H9 (cell line): ENCODE measurements at regions not wholly inside any gene's neighbourhood (a gene's known extent, or its start where the extent isn't known, plus 50 kb on each side); places are given as distances from the start of the nearest gene placed in this dataset.

Experiments
- DNase-seq: peaks from one replicate; pipeline ENCODE4 v3.0.0-alpha.2; 2017
- H2AFZ ChIP-seq: one replicate; pipeline ENCODE4 v1.6.1; 2013; ENCODE audit warnings: mild to moderate bottlenecking, low read length, control low read depth, moderate library complexity
- H2AK5ac ChIP-seq: 2 replicates; pipeline ENCODE4 v1.6.1; 2013; ENCODE audit warnings: low read length, control low read depth, mixed read lengths; ENCODE audit not compliant: insufficient read length
- H2BK120ac ChIP-seq: one replicate; pipeline ENCODE4 v1.6.1; 2013; ENCODE audit warnings: low read depth, mild to moderate bottlenecking, low read length, control low read depth, inconsistent platforms; ENCODE audit not compliant: poor library complexity, severe bottlenecking
- H2BK12ac ChIP-seq: 2 replicates; pipeline ENCODE4 v1.6.1; 2013; ENCODE audit warnings: low read length, control low read depth, mixed read lengths, low read depth; ENCODE audit not compliant: insufficient read length
- H2BK15ac ChIP-seq: 2 replicates; pipeline ENCODE4 v1.6.1; 2013; ENCODE audit warnings: low read depth, low read length, control low read depth
- H2BK20ac ChIP-seq: one replicate; pipeline ENCODE4 v1.6.1; 2013; ENCODE audit warnings: low read depth, mild to moderate bottlenecking, low read length, control low read depth, inconsistent platforms; ENCODE audit not compliant: poor library complexity, severe bottlenecking
- H2BK5ac ChIP-seq: 2 replicates; pipeline ENCODE4 v1.6.1; 2013; ENCODE audit warnings: low read length, control low read depth, mixed read lengths; ENCODE audit not compliant: insufficient read length
- H3K14ac ChIP-seq: 2 replicates; pipeline ENCODE4 v1.6.1; 2013; ENCODE audit warnings: low read length, control low read depth; ENCODE audit not compliant: insufficient read depth
- H3K18ac ChIP-seq: 2 replicates; pipeline ENCODE4 v1.6.1; 2013; ENCODE audit warnings: low read depth, mild to moderate bottlenecking, mixed read lengths, low read length, control low read depth; ENCODE audit not compliant: insufficient read length
- H3K23ac ChIP-seq: 2 replicates; pipeline ENCODE4 v1.6.1; 2013; ENCODE audit warnings: low read length, control low read depth, mixed read lengths, low read depth; ENCODE audit not compliant: insufficient read length
- H3K23me2 ChIP-seq: 2 replicates; pipeline ENCODE4 v1.6.1; 2013; ENCODE audit warnings: low read depth, mild to moderate bottlenecking, mixed read lengths, low read length, control low read depth; ENCODE audit not compliant: insufficient read length, poor library complexity, severe bottlenecking
- H3K27ac ChIP-seq: 2 replicates; pipeline ENCODE4 v1.5.1; 2013; ENCODE audit warnings: low read length, control low read depth, mixed read lengths, low read depth; ENCODE audit not compliant: insufficient read length
- H3K27me3 ChIP-seq: 2 replicates; pipeline ENCODE4 v1.6.1; 2013; ENCODE audit warnings: low read length, control low read depth, inconsistent platforms; ENCODE audit not compliant: insufficient read depth
- H3K4ac ChIP-seq: 2 replicates; pipeline ENCODE4 v1.6.1; 2013; ENCODE audit warnings: low read depth, mild to moderate bottlenecking, control low read depth, inconsistent platforms, low read length, moderate library complexity
- H3K4me1 ChIP-seq: 2 replicates; pipeline ENCODE4 v1.6.1; 2013; ENCODE audit warnings: low read length, control low read depth, inconsistent platforms; ENCODE audit not compliant: insufficient read depth
- H3K4me2 ChIP-seq: 2 replicates; pipeline ENCODE4 v1.6.1; 2013; ENCODE audit warnings: low read length, control low read depth, mixed read lengths; ENCODE audit not compliant: insufficient read length, insufficient read depth
- H3K56ac ChIP-seq: 2 replicates; pipeline ENCODE4 v1.6.1; 2013; ENCODE audit warnings: low read depth, mild to moderate bottlenecking, mixed read lengths, low read length, control low read depth; ENCODE audit not compliant: insufficient read length
- H3K79me1 ChIP-seq: 2 replicates; pipeline ENCODE4 v1.6.1; 2013; ENCODE audit warnings: low read depth, mild to moderate bottlenecking, moderate library complexity, low read length, control low read depth, inconsistent platforms; ENCODE audit not compliant: insufficient read depth, poor library complexity, severe bottlenecking
- H3K79me2 ChIP-seq: 2 replicates; pipeline ENCODE4 v1.6.1; 2013; ENCODE audit warnings: low read length, control low read depth, inconsistent platforms; ENCODE audit not compliant: insufficient read depth
- H3K9ac ChIP-seq: 2 replicates; pipeline ENCODE4 v1.6.1; 2013; ENCODE audit warnings: low read length, control low read depth, mixed read lengths; ENCODE audit not compliant: insufficient read length; ENCODE audit errors: extremely low read depth
- H3K9me3 ChIP-seq: one replicate; pipeline ENCODE4 v1.6.1; 2013; ENCODE audit warnings: low read depth, low read length, inconsistent platforms; ENCODE audit not compliant: control insufficient read depth
- H3T11ph ChIP-seq: one replicate; pipeline ENCODE4 v1.6.1; 2013; ENCODE audit warnings: mild to moderate bottlenecking, low read length, control low read depth, inconsistent platforms
- H4K20me1 ChIP-seq: one replicate; pipeline ENCODE4 v1.6.1; 2013; ENCODE audit not compliant: control insufficient read depth, insufficient read length, insufficient read depth
- H4K5ac ChIP-seq: 2 replicates; pipeline ENCODE4 v1.6.1; 2013; ENCODE audit warnings: low read depth, mild to moderate bottlenecking, mixed read lengths, low read length, control low read depth; ENCODE audit not compliant: insufficient read length
- H4K8ac ChIP-seq: replicated peaks from 2 replicates; pipeline ENCODE4 v1.6.1; 2013; ENCODE audit warnings: low read length, control low read depth, mixed read lengths, low read depth; ENCODE audit not compliant: insufficient read length
- H4K91ac ChIP-seq: 2 replicates; pipeline ENCODE4 v1.6.1; 2013; ENCODE audit warnings: low read depth, mild to moderate bottlenecking, moderate library complexity, mixed read lengths, low read length, control low read depth; ENCODE audit not compliant: insufficient read length
- H3K27ac Mint-ChIP-seq, 3 experiments: 2 replicates in 2 of 3; 3 replicates in 1 of 3; pipeline ENCODE4 v1.8.0; 2020 to 2021; ENCODE audit warnings: mixed read lengths in 3 of 3, mild to moderate bottlenecking in 1 of 3, moderate library complexity in 1 of 3
- H3K27me3 Mint-ChIP-seq: 2 replicates; pipeline ENCODE4 v1.8.0; 2021; ENCODE audit warnings: low read depth, mild to moderate bottlenecking, moderate library complexity, mixed read lengths
- H3K36me3 Mint-ChIP-seq, 3 experiments: 2 replicates in 2 of 3; 3 replicates in 1 of 3; pipeline ENCODE4 v1.8.0; 2020 to 2021; ENCODE audit warnings: low read depth in 3 of 3, mixed read lengths in 3 of 3; ENCODE audit not compliant: insufficient read depth in 1 of 3
- H3K4me1 Mint-ChIP-seq, 2 experiments: 2 replicates each; pipeline ENCODE4 v1.8.0; 2020; ENCODE audit warnings: mixed read lengths in 2 of 2
- H3K4me3 Mint-ChIP-seq, 2 experiments: 2 replicates in 1 of 2; 3 replicates in 1 of 2; pipeline ENCODE4 v1.8.0; 2020 to 2021; ENCODE audit warnings: mild to moderate bottlenecking in 2 of 2, mixed read lengths in 2 of 2, moderate library complexity in 1 of 2
- H3K9me3 Mint-ChIP-seq, 2 experiments: 2 replicates in 1 of 2; 3 replicates in 1 of 2; pipeline ENCODE4 v1.8.0; 2020; ENCODE audit warnings: mild to moderate bottlenecking in 2 of 2, mixed read lengths in 2 of 2, moderate library complexity in 1 of 2
- WGBS: extraction: QIAGEN DNeasy Blood & Tissue Kit; methylation state at CpG from one replicate; pipeline ENCODE4 v1.1.7; 2013; ENCODE audit warnings: missing lambda C conversion rate, low lambda C conversion rate, mixed read lengths; ENCODE audit not compliant: insufficient read length; ENCODE audit errors: extremely low coverage; 5-methylcytosine and 5-hydroxymethylcytosine counted together
- TF ChIP-seq, protein P1 (sequence below): fragments of 200-600 bp; sonication (generic); conservative IDR thresholded peaks from 3 replicates; pipeline ENCODE4 v1.8.0; 2021; ENCODE audit warnings: antibody characterized with exemption, mild to moderate bottlenecking

DNA sequence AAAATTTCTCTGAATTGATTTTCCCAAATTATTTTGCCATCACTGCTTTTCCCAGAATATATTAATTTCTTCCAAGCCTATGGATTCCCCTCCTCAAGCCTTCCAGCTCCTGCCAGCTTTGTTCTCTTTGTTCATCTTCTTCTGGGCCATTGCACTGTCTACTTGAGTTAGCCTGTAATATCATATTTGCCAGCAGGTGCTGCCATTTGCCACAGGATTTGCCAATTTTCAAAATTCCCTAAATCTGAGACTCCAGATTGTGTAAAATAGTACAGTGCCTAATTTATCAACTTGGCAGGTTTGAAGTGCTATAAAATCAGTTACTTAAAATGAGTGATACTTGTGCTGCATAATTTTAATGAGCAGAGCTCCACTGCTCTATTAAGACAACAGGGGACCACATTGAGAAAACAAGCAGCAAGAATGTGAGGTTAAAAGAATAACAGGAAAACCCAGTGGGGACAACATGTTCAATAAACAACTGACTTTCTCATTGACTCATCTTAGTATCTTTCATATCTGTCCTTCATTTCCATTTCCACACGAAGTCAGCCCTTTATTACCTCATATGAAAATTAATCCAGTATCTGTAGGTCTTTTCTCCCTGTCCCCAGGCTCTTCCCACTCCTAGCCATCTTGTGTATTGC is 84.6 kb upstream of the CCDC196 start:
- Histone ChIP-seq H2BK5ac (no peak overlapping the region), H3K56ac (no peak overlapping the region), H2BK12ac (no peak overlapping the region), H3K4ac (no peak overlapping the region), H3K4me2 (no peak overlapping the region), H3K79me2 (no peaks in the 10 kb centered on the region), H3K18ac (no peak overlapping the region), H3K79me1 (no peaks in the 10 kb centered on the region), H4K20me1 (no peaks in the 10 kb centered on the region), H4K8ac (no peak overlapping the region), H3K27ac (no peak overlapping the region), H2BK120ac (no peak overlapping the region), H3K9me3 (no peaks in the 10 kb centered on the region), H3K27me3 (no peaks in the 10 kb centered on the region), H2AK5ac (no peak overlapping the region), H3K14ac (no peak overlapping the region), H3T11ph (no peak overlapping the region), H3K23ac (no peak overlapping the region), H3K4me1 (no peaks in the 10 kb centered on the region), H3K23me2 (no peaks in the 10 kb centered on the region), H4K5ac (no peak overlapping the region), H2BK20ac (no peak overlapping the region), H2AFZ (no peak overlapping the region), H2BK15ac (no peak overlapping the region), H3K9ac (no peak overlapping the region), H4K91ac (no peak overlapping the region)
- peaks cover 8 to 14% of the 10 kb centered on the region in 2 experiments for H3K4me1 Mint-ChIP-seq
- WGBS, result no CpG with 5 or more reads among the region's 1 CpG
- no peak for DNase-seq
- no peaks in the 10 kb centered on the region for H3K36me3 Mint-ChIP-seq
- H3K9me3 Mint-ChIP-seq, result no peaks in the 10 kb centered on the region
- H3K27ac Mint-ChIP-seq, result no peak overlapping the region
- TF ChIP-seq, protein P1, sequence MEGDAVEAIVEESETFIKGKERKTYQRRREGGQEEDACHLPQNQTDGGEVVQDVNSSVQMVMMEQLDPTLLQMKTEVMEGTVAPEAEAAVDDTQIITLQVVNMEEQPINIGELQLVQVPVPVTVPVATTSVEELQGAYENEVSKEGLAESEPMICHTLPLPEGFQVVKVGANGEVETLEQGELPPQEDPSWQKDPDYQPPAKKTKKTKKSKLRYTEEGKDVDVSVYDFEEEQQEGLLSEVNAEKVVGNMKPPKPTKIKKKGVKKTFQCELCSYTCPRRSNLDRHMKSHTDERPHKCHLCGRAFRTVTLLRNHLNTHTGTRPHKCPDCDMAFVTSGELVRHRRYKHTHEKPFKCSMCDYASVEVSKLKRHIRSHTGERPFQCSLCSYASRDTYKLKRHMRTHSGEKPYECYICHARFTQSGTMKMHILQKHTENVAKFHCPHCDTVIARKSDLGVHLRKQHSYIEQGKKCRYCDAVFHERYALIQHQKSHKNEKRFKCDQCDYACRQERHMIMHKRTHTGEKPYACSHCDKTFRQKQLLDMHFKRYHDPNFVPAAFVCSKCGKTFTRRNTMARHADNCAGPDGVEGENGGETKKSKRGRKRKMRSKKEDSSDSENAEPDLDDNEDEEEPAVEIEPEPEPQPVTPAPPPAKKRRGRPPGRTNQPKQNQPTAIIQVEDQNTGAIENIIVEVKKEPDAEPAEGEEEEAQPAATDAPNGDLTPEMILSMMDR, result peak; percentile 44; the same call in 2 of the 3 replicates
- H3K4me3 Mint-ChIP-seq, result no peak overlapping the region
- H3K27me3 Mint-ChIP-seq, result no peaks in the 10 kb centered on the region
